PC-3 (cell line): ENCODE measurements at regions not wholly inside any gene's neighbourhood (a gene's known extent, or its start where the extent isn't known, plus 50 kb on each side); places are given as distances from the start of the nearest gene placed in this dataset.

ENCODE experiments used
- ATAC-seq: fragments of 200-7000 bp; cut with Tn5 transposase; 2 replicates; pipeline ENCODE4 v1.9.1; 2020; ENCODE audit warnings: mild to moderate bottlenecking, moderate library complexity
- BruUV-seq: library from RNA; stranded (reverse); fragments of 400-500 nt; replicated peaks from 2 replicates; lab custom pipeline; 2021; lab: Mats Ljungman, UMichigan
- CTCF ChIA-PET: fragments of 300-600 bp; sonication (Branson Sonifier 250); formaldehyde crosslinking; loops from one replicate; lab custom pipeline; 2022; ENCODE audit warnings: antibody characterized with exemption; lab: Charles Lee
- POLR2A ChIA-PET: fragments of 300-600 bp; sonication (Branson Sonifier 250); formaldehyde crosslinking; loops from one replicate; lab custom pipeline; 2022; ENCODE audit warnings: antibody characterized with exemption; ENCODE audit not compliant: unreplicated experiment; lab: Charles Lee
- DNase-seq: peaks from one replicate; pipeline ENCODE4 v3.0.0-alpha.2; 2015
- H2AFZ ChIP-seq: fragments of 300-600 bp; sonication (generic); 2 replicates; pipeline ENCODE4 v1.6.0; 2016; ENCODE audit warnings: antibody characterized with exemption, low read length
- H3F3A ChIP-seq: fragments of 300-600 bp; sonication (generic); one replicate; pipeline ENCODE4 v1.6.0; 2017; ENCODE audit warnings: antibody characterized with exemption, low read length, control low read depth, mild to moderate bottlenecking; ENCODE audit not compliant: unreplicated experiment
- H3K27ac ChIP-seq: fragments of 300-600 bp; sonication (generic); 2 replicates; pipeline ENCODE4 v1.5.1; 2016; ENCODE audit warnings: mild to moderate bottlenecking, low read length
- H3K27me3 ChIP-seq: fragments of 300-600 bp; sonication (generic); 2 replicates; pipeline ENCODE4 v1.6.1; 2016; ENCODE audit warnings: low read length, mixed read lengths
- H3K36me3 ChIP-seq: fragments of 300-600 bp; sonication (generic); 2 replicates; pipeline ENCODE4 v1.6.1; 2016; ENCODE audit warnings: low read depth, mixed run types, low read length, mixed read lengths
- H3K4me1 ChIP-seq: fragments of 300-600 bp; sonication (generic); 2 replicates; pipeline ENCODE4 v1.5.1; 2016; ENCODE audit warnings: low read length; ENCODE audit not compliant: insufficient read depth
- H3K4me2 ChIP-seq: fragments of 300-600 bp; sonication (generic); 2 replicates; pipeline ENCODE4 v1.6.0; 2016; ENCODE audit warnings: low read length
- H3K4me3 ChIP-seq: fragments of 300-600 bp; sonication (generic); 2 replicates; pipeline ENCODE4 v1.5.1; 2016; ENCODE audit warnings: mild to moderate bottlenecking, low read length, mixed read lengths
- H3K79me2 ChIP-seq: fragments of 300-600 bp; sonication (generic); 2 replicates; pipeline ENCODE4 v1.6.1; 2017; ENCODE audit warnings: low read length, mixed read lengths
- H3K9ac ChIP-seq: fragments of 300-600 bp; sonication (generic); 2 replicates; pipeline ENCODE4 v1.6.0; 2016; ENCODE audit warnings: mild to moderate bottlenecking, low read length
- H3K9me2 ChIP-seq: fragments of 300-600 bp; sonication (generic); replicated peaks from 2 replicates; pipeline ENCODE4 v1.6.1; 2016; ENCODE audit warnings: mixed run types, low read length, mixed read lengths
- H3K9me3 ChIP-seq: fragments of 300-600 bp; sonication (generic); 2 replicates; pipeline ENCODE4 v1.6.1; 2016; ENCODE audit warnings: low read length, mixed read lengths
- H4K20me1 ChIP-seq: fragments of 300-600 bp; sonication (generic); 2 replicates; pipeline ENCODE4 v1.6.1; 2016; ENCODE audit warnings: low read length, mixed read lengths
- EZH2 ChIP-seq: fragments of 300-600 bp; sonication (generic); IDR thresholded peaks from one replicate; pipeline ENCODE4 v1.6.1; 2017; ENCODE audit warnings: antibody characterized with exemption, mild to moderate bottlenecking, low read length; ENCODE audit not compliant: unreplicated experiment
- EZH2phosphoT487 ChIP-seq: fragments of 300-600 bp; sonication (generic); IDR thresholded peaks from 2 replicates; pipeline ENCODE4 v1.6.1; 2018; ENCODE audit warnings: mild to moderate bottlenecking, antibody characterized with exemption, low read length, borderline replicate concordance
- intact Hi-C: fragments of 100-400 bp; cut with micrococcal nuclease; formaldehyde crosslinking; loops from 2 replicates; pipeline ENCODE4 v1.9.0; 2023
- TF ChIP-seq, protein P1 (sequence below): fragments of 300-600 bp; sonication (generic); conservative IDR thresholded peaks from 2 replicates; pipeline ENCODE4 v1.5.1; 2017; ENCODE audit warnings: antibody characterized with exemption, low read depth, mild to moderate bottlenecking, low read length

DNA sequence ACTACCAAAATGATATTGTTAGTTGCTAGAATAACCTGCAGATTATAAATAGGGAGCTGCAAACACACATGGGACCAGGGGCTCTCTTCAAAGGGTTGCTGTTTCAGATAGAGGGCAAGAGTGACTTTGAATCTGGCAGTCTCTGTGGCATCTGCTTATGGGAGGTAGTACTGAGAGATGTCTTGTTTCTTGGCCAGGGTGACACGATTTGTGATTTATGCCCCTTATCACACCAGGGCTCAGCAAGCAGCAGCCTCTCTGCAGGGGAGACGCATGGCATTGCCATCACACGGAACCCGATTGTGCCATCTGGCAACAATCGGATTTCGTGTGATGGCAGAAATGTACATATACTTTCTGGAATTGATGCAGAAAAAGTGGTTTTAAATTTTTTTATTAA is 615.6 kb downstream of the ZNF608 start:
- no peak overlapping the region for H2AFZ ChIP-seq
- H3K27ac ChIP-seq: no peak overlapping the region
- CTCF ChIA-PET: no interaction called here
- POLR2A ChIA-PET: no interaction called here
- no peak for DNase-seq
- ATAC-seq: no peak
- no peaks in the 10 kb centered on the region for H3K9me3 ChIP-seq
- H3K4me1 ChIP-seq: no peaks in the 10 kb centered on the region
- no TSS peak for BruUV-seq
- H3K9me2 ChIP-seq: no peaks in the 10 kb centered on the region
- no peak overlapping the region for H3K4me3 ChIP-seq
- H3K4me2 ChIP-seq: no peak overlapping the region
- no peak overlapping the region for H3K9ac ChIP-seq
- H3K27me3 ChIP-seq: no peaks in the 10 kb centered on the region
- TF ChIP-seq, protein P1, sequence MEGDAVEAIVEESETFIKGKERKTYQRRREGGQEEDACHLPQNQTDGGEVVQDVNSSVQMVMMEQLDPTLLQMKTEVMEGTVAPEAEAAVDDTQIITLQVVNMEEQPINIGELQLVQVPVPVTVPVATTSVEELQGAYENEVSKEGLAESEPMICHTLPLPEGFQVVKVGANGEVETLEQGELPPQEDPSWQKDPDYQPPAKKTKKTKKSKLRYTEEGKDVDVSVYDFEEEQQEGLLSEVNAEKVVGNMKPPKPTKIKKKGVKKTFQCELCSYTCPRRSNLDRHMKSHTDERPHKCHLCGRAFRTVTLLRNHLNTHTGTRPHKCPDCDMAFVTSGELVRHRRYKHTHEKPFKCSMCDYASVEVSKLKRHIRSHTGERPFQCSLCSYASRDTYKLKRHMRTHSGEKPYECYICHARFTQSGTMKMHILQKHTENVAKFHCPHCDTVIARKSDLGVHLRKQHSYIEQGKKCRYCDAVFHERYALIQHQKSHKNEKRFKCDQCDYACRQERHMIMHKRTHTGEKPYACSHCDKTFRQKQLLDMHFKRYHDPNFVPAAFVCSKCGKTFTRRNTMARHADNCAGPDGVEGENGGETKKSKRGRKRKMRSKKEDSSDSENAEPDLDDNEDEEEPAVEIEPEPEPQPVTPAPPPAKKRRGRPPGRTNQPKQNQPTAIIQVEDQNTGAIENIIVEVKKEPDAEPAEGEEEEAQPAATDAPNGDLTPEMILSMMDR: no peak
- TF ChIP-seq EZH2 (no peak), EZH2phosphoT487 (no peak)
- intact Hi-C loops: no loop called here
- no peaks in the 10 kb centered on the region for H4K20me1 ChIP-seq
- no peaks in the 10 kb centered on the region for H3F3A ChIP-seq
- H3K79me2 ChIP-seq: no peaks in the 10 kb centered on the region
- H3K36me3 ChIP-seq: no peaks in the 10 kb centered on the region

DNA sequence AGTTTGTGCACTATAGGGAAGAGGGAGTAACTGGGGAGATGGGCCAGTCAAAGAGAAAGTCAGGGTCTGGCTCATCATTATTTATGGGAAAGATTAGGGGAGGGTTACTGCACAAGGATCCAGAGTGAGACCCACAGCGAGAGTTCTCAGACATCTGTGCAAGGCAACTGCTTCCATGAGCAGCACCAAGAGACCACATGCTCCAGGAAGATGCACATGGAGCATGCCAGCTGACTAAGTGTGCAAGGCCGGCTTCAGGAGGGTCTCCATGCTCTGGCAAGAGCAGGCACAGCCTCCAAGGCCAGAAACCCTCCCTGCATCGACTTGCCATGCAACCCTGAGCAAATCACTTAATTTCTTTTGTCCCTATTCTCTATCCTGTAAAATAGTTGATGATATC is 616.9 kb downstream of the CSNK1G3 start:
- H3K36me3 ChIP-seq: no peaks in the 10 kb centered on the region

DNA sequence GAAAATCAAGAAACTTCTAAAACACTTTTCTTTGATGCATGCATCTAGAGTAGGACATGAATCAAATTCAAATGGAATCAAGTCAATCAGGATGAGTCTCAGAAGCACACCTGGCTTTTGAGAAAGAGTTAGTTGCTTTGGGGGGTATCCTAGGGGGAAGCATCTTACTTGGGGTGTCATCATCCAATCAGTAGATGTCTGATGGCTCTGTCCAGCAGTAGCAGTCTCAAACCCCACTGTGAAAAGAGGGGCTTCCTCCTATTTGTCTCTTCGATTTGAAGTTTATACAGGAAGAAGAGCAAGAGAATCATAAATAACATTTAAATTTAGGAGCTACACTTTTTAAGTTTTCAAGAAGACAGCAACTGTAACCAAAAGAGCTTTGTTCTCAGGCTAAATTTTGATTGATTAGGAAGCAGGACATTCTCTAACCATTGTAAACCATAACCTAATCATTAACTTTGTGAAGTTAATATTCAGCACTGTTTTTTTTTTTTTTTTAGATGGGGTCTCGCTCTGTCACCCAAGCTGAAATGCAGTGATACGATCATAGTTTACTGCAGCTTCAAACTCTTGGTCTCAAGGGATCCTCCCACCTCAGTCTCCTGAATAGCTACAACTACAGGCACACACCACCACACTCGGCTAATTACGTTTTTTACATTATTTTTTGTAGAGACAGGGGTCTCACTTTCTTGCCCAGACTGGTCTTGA is 614.7 kb downstream of the CSNK1G3 start:
- ChIA-PET POLR2A (no interaction called here), CTCF (no interaction called here)
- no peaks in the 10 kb centered on the region for H3F3A ChIP-seq
- H4K20me1 ChIP-seq: no peaks in the 10 kb centered on the region
- TF ChIP-seq EZH2: no peak
- no peak for TF ChIP-seq EZH2phosphoT487
- TF ChIP-seq, protein P1: no peak
- intact Hi-C loops: no loop called here
- H3K9me3 ChIP-seq: no peaks in the 10 kb centered on the region
- H3K9me2 ChIP-seq: no peaks in the 10 kb centered on the region
- H3K27me3 ChIP-seq: no peaks in the 10 kb centered on the region
- BruUV-seq: no TSS peak
- H3K27ac ChIP-seq: no peak overlapping the region
- H3K4me3 ChIP-seq: no peak overlapping the region
- no peaks in the 10 kb centered on the region for H3K4me1 ChIP-seq
- no peak overlapping the region for H3K4me2 ChIP-seq
- H3K79me2 ChIP-seq: no peaks in the 10 kb centered on the region
- ATAC-seq: no peak
- no peaks in the 10 kb centered on the region for H3K36me3 ChIP-seq
- H2AFZ ChIP-seq: no peak overlapping the region
- no peak for DNase-seq
- no peak overlapping the region for H3K9ac ChIP-seq

More for the DNA sequence above, 616.9 kb downstream of the CSNK1G3 start:
- H2AFZ ChIP-seq: no peak overlapping the region
- TF ChIP-seq, protein P1: no peak
- TF ChIP-seq EZH2phosphoT487 (no peak), EZH2 (no peak)
- no peak overlapping the region for H3K27ac ChIP-seq
- intact Hi-C loops: no loop called here
- no peaks in the 10 kb centered on the region for H3K9me3 ChIP-seq
- no peaks in the 10 kb centered on the region for H3K9me2 ChIP-seq
- no peaks in the 10 kb centered on the region for H3K27me3 ChIP-seq
- ATAC-seq (no peak), DNase-seq (no peak)
- H3K4me3 ChIP-seq: no peak overlapping the region
- H3K79me2 ChIP-seq: no peaks in the 10 kb centered on the region
- no peak overlapping the region for H3K4me2 ChIP-seq
- H3K9ac ChIP-seq: no peak overlapping the region
- CTCF ChIA-PET: no interaction called here
- no TSS peak for BruUV-seq
- H3F3A ChIP-seq: no peaks in the 10 kb centered on the region
- POLR2A ChIA-PET: no interaction called here
- no peaks in the 10 kb centered on the region for H4K20me1 ChIP-seq
- no peaks in the 10 kb centered on the region for H3K4me1 ChIP-seq
